ENCODE measurements at regions not wholly inside any gene's neighbourhood (a gene's known extent, or its start where the extent isn't known, plus 50 kb on each side); places are given as distances from the start of the nearest gene placed in this dataset.
"Not testable (repeated sequence)": the region's sequence is repeated elsewhere in the genome, so short reads cannot be mapped to it uniquely, and the experiment has no call there.

DNA sequence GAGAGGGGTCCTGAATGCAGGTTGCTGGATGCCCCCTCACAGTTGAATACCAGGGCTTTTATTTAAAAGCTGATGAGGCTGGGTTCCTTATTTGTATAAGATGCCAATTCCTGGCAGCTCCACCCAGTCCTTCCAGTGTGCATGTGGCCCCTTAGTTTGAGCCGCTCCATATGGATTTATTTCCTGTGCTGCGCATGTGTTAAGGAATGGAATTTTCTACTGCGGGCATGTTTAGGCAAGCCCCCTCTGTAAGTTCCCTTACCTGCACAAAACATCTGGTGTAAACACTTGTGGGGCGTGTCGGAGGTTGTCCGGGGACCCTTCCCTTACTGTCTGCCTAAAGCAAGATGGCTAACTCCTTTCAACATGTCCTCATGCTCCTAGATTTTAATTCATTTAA, 1901.4 kb downstream of the KHDRBS2 start:
- DNase-seq (ENCODE audit: low spot score), result not testable (repeated sequence)

DNA sequence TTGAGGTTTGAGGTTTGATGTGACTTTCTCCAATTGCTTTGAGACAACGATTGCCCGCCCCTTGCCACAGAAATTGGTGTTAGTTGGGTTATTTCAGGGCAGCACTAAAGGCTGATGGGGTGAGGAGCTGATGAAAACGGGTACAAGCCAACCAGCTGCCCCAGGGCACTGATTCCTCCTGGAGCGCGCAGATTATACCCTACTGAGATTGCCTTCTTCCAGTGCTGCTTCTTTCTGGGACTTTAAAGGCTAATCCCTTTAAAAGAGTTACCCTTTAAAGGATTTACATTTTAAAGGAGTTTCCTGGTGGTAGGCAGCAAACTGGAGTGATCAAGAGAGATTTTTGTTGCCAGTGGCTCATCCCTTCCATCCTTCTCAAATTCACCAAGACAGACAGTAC, 1903.3 kb downstream of the KHDRBS2 start:
- not testable (repeated sequence) for DNase-seq (ENCODE audit: low spot score)

DNA sequence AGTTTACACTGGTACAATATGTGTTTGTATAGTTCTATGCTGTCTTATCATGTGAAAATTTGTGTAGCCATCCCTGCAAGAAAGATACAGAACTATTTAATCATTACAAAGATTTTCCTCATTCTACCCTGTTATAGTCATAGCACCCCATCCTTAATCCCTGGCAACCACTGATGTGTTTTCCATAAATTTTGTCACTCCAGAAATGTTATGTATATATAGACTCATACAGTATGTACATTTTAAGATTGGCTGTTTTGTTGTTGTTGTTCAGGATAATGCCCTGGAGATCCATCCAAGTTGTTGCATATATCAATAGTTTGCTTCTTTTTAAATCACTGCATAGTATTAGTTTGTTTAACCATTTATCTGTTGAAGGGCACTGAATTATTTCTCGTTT, 1911.9 kb downstream of the KHDRBS2 start:
- not testable (repeated sequence) for DNase-seq (ENCODE audit: low spot score)

DNA sequence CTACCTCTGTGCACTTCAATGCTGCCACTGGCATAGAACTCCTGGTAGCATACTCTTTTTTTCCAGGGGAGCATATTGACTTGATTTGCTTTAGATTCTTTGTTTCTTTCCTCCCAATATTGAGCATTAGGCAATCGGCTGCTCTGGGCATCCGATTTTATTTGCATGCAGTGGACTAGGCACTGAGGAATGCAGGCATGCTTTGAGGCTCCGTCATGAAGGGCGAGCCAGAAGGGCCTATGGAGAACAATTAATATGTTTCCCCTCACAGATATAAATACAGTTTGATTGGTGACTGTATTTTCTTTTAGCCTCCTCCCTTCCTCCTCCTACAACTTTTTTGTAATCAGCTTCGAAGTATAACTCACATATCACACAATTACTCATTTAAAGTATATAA, 1918.2 kb downstream of the KHDRBS2 start:
- DNase-seq (ENCODE audit: low spot score), result not testable (repeated sequence)

DNA sequence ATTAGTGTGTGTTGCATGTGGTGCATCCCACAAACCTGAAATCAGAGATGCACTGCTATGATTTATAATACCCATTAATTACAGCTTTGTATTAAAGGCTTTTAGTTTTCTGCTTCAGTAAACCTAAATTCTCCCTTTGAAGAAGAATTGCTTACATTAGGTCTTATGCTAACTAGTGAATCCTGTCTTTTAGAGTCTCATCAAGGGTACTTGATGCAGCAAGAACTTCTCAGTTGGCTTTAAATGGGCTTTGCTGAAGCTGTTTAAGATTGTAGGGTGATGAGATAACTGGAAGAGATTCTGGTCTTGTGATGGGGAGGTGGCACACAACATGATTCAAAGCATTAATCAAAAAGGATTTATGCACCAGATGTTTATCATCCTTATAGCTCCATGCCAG, 1920.1 kb downstream of the KHDRBS2 start:
- not testable (repeated sequence) for DNase-seq (ENCODE audit: low spot score)

DNA sequence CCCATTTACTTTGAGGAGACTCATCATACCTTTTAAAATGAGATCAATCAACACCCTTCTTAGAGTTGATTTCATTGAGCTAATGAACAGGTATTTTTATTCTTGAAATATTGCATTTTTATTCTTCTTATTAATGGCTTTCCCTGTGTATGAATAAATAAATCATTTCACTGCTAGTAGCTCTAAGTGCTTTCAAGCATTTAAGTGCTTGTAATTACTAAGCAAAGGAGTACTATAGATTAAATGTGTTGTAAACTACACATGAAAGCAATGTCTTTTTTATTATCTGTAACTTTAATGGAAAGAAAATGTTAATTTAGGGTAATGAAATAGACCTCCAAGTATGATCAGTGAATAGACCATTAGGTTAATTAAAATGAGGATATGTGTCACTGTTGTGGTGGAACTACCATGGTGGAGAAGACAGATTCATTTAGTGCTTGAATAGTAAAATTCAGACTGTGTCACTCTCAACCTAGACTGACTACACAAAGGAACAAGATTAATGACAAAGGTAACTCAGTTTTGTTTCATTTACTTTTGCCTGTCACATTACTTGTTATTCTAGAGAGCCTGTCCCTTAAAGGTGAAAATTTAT, 1943.5 kb downstream of the KHDRBS2 start:
- DNase-seq (ENCODE audit: low spot score), result not testable (repeated sequence)

DNA sequence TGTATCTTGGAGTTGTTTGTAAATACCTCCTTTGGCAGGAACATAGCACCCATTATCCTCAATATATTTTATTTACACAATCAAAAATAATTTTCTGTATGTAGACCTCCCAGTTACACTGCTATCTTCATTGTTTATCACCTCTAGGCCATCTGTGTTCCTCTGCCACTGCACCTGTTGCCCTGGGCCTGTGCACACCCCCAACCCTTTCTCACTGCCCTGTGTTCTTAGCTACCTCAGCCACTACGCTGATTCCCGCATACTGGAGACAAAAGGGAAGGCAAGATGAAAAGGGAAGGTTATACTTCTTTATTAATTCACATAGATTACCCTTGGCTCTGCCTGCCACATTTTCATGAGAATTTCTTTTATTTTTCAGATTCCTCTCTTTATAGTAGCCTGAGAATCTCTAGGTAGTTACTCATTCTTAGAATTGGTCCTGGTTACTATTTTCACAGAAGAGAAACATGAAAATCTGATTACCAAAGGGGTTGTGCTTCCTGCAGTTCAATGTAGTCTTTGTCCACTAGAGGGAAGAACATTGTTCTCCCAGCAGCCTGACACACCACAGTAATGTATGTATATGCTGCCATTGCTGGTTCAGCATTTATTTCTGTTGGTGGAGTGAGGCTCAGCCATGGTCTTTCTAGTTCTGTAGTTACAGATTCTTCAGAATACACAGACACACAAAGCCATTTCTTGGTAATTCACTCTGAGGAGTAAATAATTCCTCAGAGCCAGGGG, 1947.5 kb downstream of the KHDRBS2 start:
- DNase-seq (ENCODE audit: low spot score), result peak; percentile 41

DNA sequence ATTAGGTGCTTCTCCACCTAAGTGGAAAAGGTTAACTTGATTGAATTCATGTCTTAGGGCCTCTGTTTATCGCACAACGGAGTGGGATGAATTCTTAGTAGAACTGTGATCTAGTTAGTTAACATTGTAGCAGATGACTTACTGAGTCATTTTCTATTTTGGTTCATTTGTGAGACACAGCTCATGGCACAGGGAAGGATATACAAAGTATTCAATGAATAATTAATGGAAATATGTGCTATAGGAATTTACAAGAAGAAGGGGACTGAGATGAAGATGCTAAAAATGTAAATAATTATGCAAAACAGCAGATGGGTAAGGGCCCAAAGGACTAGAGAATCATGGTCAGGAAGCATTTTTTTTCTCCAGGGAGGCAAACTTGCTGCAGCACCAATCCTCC, 1950.9 kb downstream of the KHDRBS2 start:
- not testable (repeated sequence) for DNase-seq (ENCODE audit: low spot score)

DNA sequence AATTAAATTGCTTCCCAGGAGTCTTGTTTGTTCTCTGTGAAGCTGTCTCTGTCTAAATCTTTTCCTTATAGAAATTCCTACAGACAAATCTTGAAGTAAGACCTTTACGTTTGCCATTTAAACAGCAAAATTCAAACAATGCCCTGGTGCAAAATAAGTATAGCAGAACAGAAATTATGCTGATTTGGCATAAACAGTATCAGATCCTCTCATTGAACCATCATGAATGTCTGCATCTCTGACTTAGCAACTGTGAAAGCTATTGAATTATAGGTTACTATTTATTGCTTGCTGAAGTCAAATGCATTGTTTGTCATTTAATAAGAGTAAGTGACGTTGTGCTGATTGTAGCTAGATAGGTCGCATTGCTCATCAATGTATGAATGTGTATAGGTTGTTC, 1952.3 kb downstream of the KHDRBS2 start:
- not testable (repeated sequence) for DNase-seq (ENCODE audit: low spot score)

DNA sequence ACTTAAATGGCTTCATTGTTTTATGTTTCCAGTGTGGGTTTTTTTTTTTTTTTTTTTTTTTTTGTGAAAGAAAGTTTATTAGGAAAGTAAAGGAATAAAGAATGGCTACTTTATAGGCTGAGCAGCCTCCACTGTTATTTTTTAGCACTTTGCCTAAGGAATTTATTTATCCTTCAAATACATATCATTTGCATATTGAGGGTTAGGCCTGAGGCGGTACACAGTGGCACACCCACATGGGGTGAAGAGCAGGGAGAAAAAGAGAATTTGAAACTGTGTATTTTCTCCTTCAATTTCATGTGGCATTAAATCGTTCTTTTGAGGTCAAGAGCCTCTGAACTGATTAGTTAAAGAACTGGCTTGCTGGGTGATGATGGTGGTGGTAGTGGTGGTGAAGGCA, 1977.1 kb downstream of the KHDRBS2 start:
- DNase-seq (ENCODE audit: low spot score), result not testable (repeated sequence)

All from NAMALWA (cell line).